NCI-H748 (cell line): ENCODE measurements at regions not wholly inside any gene's neighbourhood (a gene's known extent, or its start where the extent isn't known, plus 50 kb on each side); places are given as distances from the start of the nearest gene placed in this dataset.

Source experiments
- DNase-seq: peaks from one replicate; lab custom pipeline; 2025; ENCODE audit not compliant: unreplicated experiment; lab: John Stamatoyannopoulos, UW

GRCh38 chr6:132100388-132100990 lies 149.3 kb upstream of the CCN2 start:
- DNase-seq: no peak

- no peak for DNase-seq
These were observed 145.8 kb upstream of the CCN2 start for GRCh38 chr6:132096996-132097395.

GRCh38 chr6:132096245-132096644 lies 145.1 kb upstream of the CCN2 start:
- DNase-seq: no peak

GRCh38 chr6:132089173-132089572 lies 138.0 kb upstream of the CCN2 start:
- DNase-seq: no peak

GRCh38 chr6:132088150-132088549 lies 137.0 kb upstream of the CCN2 start:
- DNase-seq: no peak

GRCh38 chr6:132087391-132087790 lies 136.2 kb upstream of the CCN2 start:
- DNase-seq: no peak

- DNase-seq: no peak
These were observed 134.6 kb upstream of the CCN2 start for GRCh38 chr6:132085731-132086130.

GRCh38 chr6:132084811-132085509 lies 133.8 kb upstream of the CCN2 start:
- no peak for DNase-seq

- DNase-seq: no peak
These were observed 131.2 kb upstream of the CCN2 start for GRCh38 chr6:132082421-132082820.

- no peak for DNase-seq
These were observed 130.2 kb upstream of the CCN2 start for GRCh38 chr6:132081338-132081737.

- DNase-seq: no peak
These were observed 128.1 kb upstream of the CCN2 start for GRCh38 chr6:132079286-132079685.

GRCh38 chr6:132076452-132076851 lies 125.3 kb upstream of the CCN2 start:
- no peak for DNase-seq

GRCh38 chr6:132072831-132073230 lies 121.7 kb upstream of the CCN2 start:
- no peak for DNase-seq

GRCh38 chr6:132072271-132072670 lies 121.1 kb upstream of the CCN2 start:
- DNase-seq: no peak

GRCh38 chr6:132070356-132070755 lies 119.2 kb upstream of the CCN2 start:
- DNase-seq: no peak

GRCh38 chr6:132068766-132069165 lies 117.6 kb upstream of the CCN2 start:
- DNase-seq: no peak

GRCh38 chr6:132067286-132067685 lies 116.1 kb upstream of the CCN2 start:
- no peak for DNase-seq

- DNase-seq: no peak
These were observed 114.4 kb upstream of the CCN2 start for GRCh38 chr6:132065556-132065955.

GRCh38 chr6:132063738-132064137 lies 112.6 kb upstream of the CCN2 start:
- no peak for DNase-seq

- no peak for DNase-seq
These were observed 112.0 kb upstream of the CCN2 start for GRCh38 chr6:132063204-132063603.

- DNase-seq: no peak
These were observed 111.5 kb upstream of the CCN2 start for GRCh38 chr6:132062626-132063025.

- no peak for DNase-seq
These were observed 110.2 kb upstream of the CCN2 start for GRCh38 chr6:132061381-132061780.

GRCh38 chr6:132060591-132060990 lies 109.4 kb upstream of the CCN2 start:
- DNase-seq: no peak
